GM23248 (cell line): ENCODE measurements at regions not wholly inside any gene's neighbourhood (a gene's known extent, or its start where the extent isn't known, plus 50 kb on each side); places are given as distances from the start of the nearest gene placed in this dataset.

ENCODE experiments used
- DNase-seq: peaks from one replicate; pipeline ENCODE4 v3.0.0-alpha.2; 2015
- H2AFZ ChIP-seq: fragments of 200-600 bp; sonication (generic); 2 replicates; pipeline ENCODE4 v1.6.1; 2016; ENCODE audit warnings: antibody characterized with exemption
- H3F3A ChIP-seq: fragments of 200-600 bp; sonication (generic); 2 replicates; pipeline ENCODE4 v1.6.1; 2016; ENCODE audit warnings: mild to moderate bottlenecking, antibody characterized with exemption, mixed run types; ENCODE audit not compliant: insufficient read depth
- H3K27ac ChIP-seq: fragments of 200-600 bp; sonication (generic); 2 replicates; pipeline ENCODE4 v1.5.1; 2016; ENCODE audit warnings: mild to moderate bottlenecking
- H3K27me3 ChIP-seq: fragments of 200-600 bp; sonication (generic); replicated peaks from 2 replicates; pipeline ENCODE4 v1.6.1; 2016; ENCODE audit warnings: mild to moderate bottlenecking; ENCODE audit not compliant: insufficient read depth
- H3K36me3 ChIP-seq: fragments of 200-600 bp; sonication (generic); 2 replicates; pipeline ENCODE4 v1.6.1; 2016; ENCODE audit warnings: low read depth, mild to moderate bottlenecking
- H3K4me1 ChIP-seq: fragments of 200-600 bp; sonication (generic); 2 replicates; pipeline ENCODE4 v1.6.1; 2016; ENCODE audit warnings: mild to moderate bottlenecking; ENCODE audit not compliant: insufficient read depth
- H3K4me2 ChIP-seq: fragments of 200-600 bp; sonication (generic); one replicate; pipeline ENCODE4 v1.6.1; 2016; ENCODE audit warnings: mild to moderate bottlenecking; ENCODE audit not compliant: unreplicated experiment
- H3K4me3 ChIP-seq: fragments of 200-600 bp; sonication (generic); 2 replicates; pipeline ENCODE4 v1.5.1; 2016; ENCODE audit warnings: mild to moderate bottlenecking
- H3K79me2 ChIP-seq: fragments of 200-600 bp; sonication (generic); 2 replicates; pipeline ENCODE4 v1.6.1; 2016; ENCODE audit warnings: mild to moderate bottlenecking; ENCODE audit not compliant: insufficient read depth
- H3K9ac ChIP-seq: fragments of 200-600 bp; sonication (generic); 2 replicates; pipeline ENCODE4 v1.6.1; 2016; ENCODE audit warnings: mild to moderate bottlenecking
- H3K9me2 ChIP-seq: fragments of 200-600 bp; sonication (generic); 2 replicates; pipeline ENCODE4 v1.6.1; 2016; ENCODE audit warnings: mixed run types, mild to moderate bottlenecking, moderate library complexity; ENCODE audit not compliant: insufficient read depth
- H3K9me3 ChIP-seq: fragments of 200-600 bp; sonication (generic); one replicate; pipeline ENCODE4 v1.6.1; 2017; ENCODE audit warnings: low read depth
- H4K20me1 ChIP-seq: fragments of 200-600 bp; sonication (generic); 2 replicates; pipeline ENCODE4 v1.6.0; 2016; ENCODE audit not compliant: insufficient read depth
- EZH2 ChIP-seq: fragments of 200-600 bp; sonication (generic); IDR thresholded peaks from 2 replicates; pipeline ENCODE4 v1.6.1; 2018; ENCODE audit warnings: antibody characterized with exemption, mild to moderate bottlenecking; ENCODE audit not compliant: insufficient read depth, poor library complexity, severe bottlenecking
- EZH2phosphoT487 ChIP-seq: fragments of 200-600 bp; sonication (generic); IDR thresholded peaks from 2 replicates; pipeline ENCODE4 v1.6.1; 2018; ENCODE audit warnings: antibody characterized with exemption, moderate library complexity, mild to moderate bottlenecking, low read depth; ENCODE audit not compliant: insufficient read depth
- WGBS, 2 experiments: methylation state at CpG; one replicate each; pipeline ENCODE4 v1.1.6; 2015 to 2017; ENCODE audit warnings: low lambda C conversion rate in 2 of 2, low coverage in 1 of 2; ENCODE audit errors: missing lambda C conversion rate in 2 of 2; 5-methylcytosine and 5-hydroxymethylcytosine counted together
- in situ Hi-C: fragments of 300-500 bp; cut with MboI; formaldehyde crosslinking; loops from 2 replicates; pipeline ENCODE4 v1.15.0; 2020

- no peak overlapping the region for H3K4me2 ChIP-seq
- H3K9me2 ChIP-seq = no peaks in the 10 kb centered on the region; the same call in 1 of the 2 replicates
- peaks cover 79% of the 10 kb centered on the region for H3K27me3 ChIP-seq
- no peaks in the 10 kb centered on the region for H3K36me3 ChIP-seq
- in situ Hi-C loops = no loop called here
- no peaks in the 10 kb centered on the region for H3K79me2 ChIP-seq
- peaks cover 7% of the 10 kb centered on the region for H3K9me3 ChIP-seq
- H4K20me1 ChIP-seq = no peaks in the 10 kb centered on the region
- no peaks in the 10 kb centered on the region for H3F3A ChIP-seq
- H3K4me3 ChIP-seq = no peak overlapping the region
- H3K27ac ChIP-seq = no peak overlapping the region
- no peak overlapping the region for H3K9ac ChIP-seq
- no peak for DNase-seq
- H2AFZ ChIP-seq = no peak overlapping the region
- WGBS, 2 experiments = 69 to 72% methylated on average over 7 of the region's 7 CpGs
- 0 out of 2 replicates have a peak, but pooled peaks cover 4% of the 10 kb centered on the region for H3K4me1 ChIP-seq
- TF ChIP-seq EZH2phosphoT487 (no peak), EZH2 (peak; percentile 7)
These were observed 93.0 kb upstream of the SMYD2 start for GRCh38 chr1:214187933-214188332.

- Histone ChIP-seq H3K27ac (no peak overlapping the region), H3K27me3 (peaks cover 83% of the 10 kb centered on the region), H3K9me3 (no peaks in the 10 kb centered on the region), H3K36me3 (no peaks in the 10 kb centered on the region), H3F3A (no peaks in the 10 kb centered on the region), H3K4me3 (no peak overlapping the region), H3K9me2 (no peaks in the 10 kb centered on the region; the same call in 1 of the 2 replicates), H3K4me2 (no peak overlapping the region), H3K9ac (no peak overlapping the region), H2AFZ (no peak overlapping the region), H4K20me1 (no peaks in the 10 kb centered on the region), H3K4me1 (0 out of 2 replicates have a peak, but pooled peaks cover 4% of the 10 kb centered on the region), H3K79me2 (no peaks in the 10 kb centered on the region)
- in situ Hi-C loops = no loop called here
- TF ChIP-seq EZH2phosphoT487 (no peak), EZH2 (no peak)
- WGBS, 2 experiments = 27 to 35% methylated on average over 2 of the region's 2 CpGs
- DNase-seq = no peak
These were observed 92.1 kb upstream of the SMYD2 start for GRCh38 chr1:214188835-214189234.

GRCh38 chr1:214192825-214193643 is 87.9 kb upstream of the SMYD2 start:
- in situ Hi-C loops = no loop called here
- Histone ChIP-seq H4K20me1 (no peaks in the 10 kb centered on the region), H3K79me2 (no peaks in the 10 kb centered on the region), H3K27me3 (peaks cover 59% of the 10 kb centered on the region), H3K9me2 (no peaks in the 10 kb centered on the region; the same call in 1 of the 2 replicates), H3K4me1 (no peaks in the 10 kb centered on the region), H2AFZ (no peak overlapping the region), H3K4me3 (no peak overlapping the region), H3K9me3 (no peaks in the 10 kb centered on the region), H3K4me2 (no peak overlapping the region), H3K9ac (no peak overlapping the region), H3K27ac (no peak overlapping the region), H3K36me3 (no peaks in the 10 kb centered on the region), H3F3A (no peaks in the 10 kb centered on the region)
- TF ChIP-seq EZH2phosphoT487 = no peak
- no peak for TF ChIP-seq EZH2
- DNase-seq = no peak
- 31 to 41% methylated on average over 13 of the region's 13 CpGs for WGBS, 2 experiments

GRCh38 chr1:214193691-214194090 is 87.3 kb upstream of the SMYD2 start:
- in situ Hi-C loops = no loop called here
- H2AFZ ChIP-seq = no peak overlapping the region
- no peaks in the 10 kb centered on the region for H3F3A ChIP-seq
- H3K79me2 ChIP-seq = no peaks in the 10 kb centered on the region
- no peak overlapping the region for H3K9ac ChIP-seq
- no peaks in the 10 kb centered on the region for H3K36me3 ChIP-seq
- no peak overlapping the region for H3K4me2 ChIP-seq
- H3K27ac ChIP-seq = no peak overlapping the region
- H4K20me1 ChIP-seq = no peaks in the 10 kb centered on the region
- no peaks in the 10 kb centered on the region for H3K9me3 ChIP-seq
- no peak overlapping the region for H3K4me3 ChIP-seq
- no peaks in the 10 kb centered on the region; the same call in 1 of the 2 replicates for H3K9me2 ChIP-seq
- no peak for DNase-seq
- H3K4me1 ChIP-seq = no peaks in the 10 kb centered on the region
- TF ChIP-seq EZH2 = no peak
- no peak for TF ChIP-seq EZH2phosphoT487
- peaks cover 55% of the 10 kb centered on the region for H3K27me3 ChIP-seq
- 39 to 48% methylated on average over 6 of the region's 6 CpGs for whole genome bisulfite sequencing, 2 experiments

- Histone ChIP-seq H3K4me2 (no peak overlapping the region), H3F3A (no peaks in the 10 kb centered on the region), H3K4me3 (no peak overlapping the region), H4K20me1 (no peaks in the 10 kb centered on the region), H3K79me2 (no peaks in the 10 kb centered on the region), H3K4me1 (no peaks in the 10 kb centered on the region), H3K9me3 (no peaks in the 10 kb centered on the region), H3K9me2 (no peaks in the 10 kb centered on the region), H3K27ac (no peak overlapping the region), H2AFZ (no peak overlapping the region), H3K36me3 (no peaks in the 10 kb centered on the region), H3K27me3 (peaks cover 43% of the 10 kb centered on the region), H3K9ac (no peak overlapping the region)
- in situ Hi-C loops = no loop called here
- no peak for DNase-seq
- TF ChIP-seq EZH2 (no peak), EZH2phosphoT487 (no peak)
- WGBS, 2 experiments = 73 to 82% methylated on average over 1 of the region's 1 CpG
These were observed 82.4 kb upstream of the SMYD2 start for GRCh38 chr1:214198571-214198970.
